ENCODE measurements at regions not wholly inside any gene's neighbourhood (a gene's known extent, or its start where the extent isn't known, plus 50 kb on each side); places are given as distances from the start of the nearest gene placed in this dataset.

DNA sequence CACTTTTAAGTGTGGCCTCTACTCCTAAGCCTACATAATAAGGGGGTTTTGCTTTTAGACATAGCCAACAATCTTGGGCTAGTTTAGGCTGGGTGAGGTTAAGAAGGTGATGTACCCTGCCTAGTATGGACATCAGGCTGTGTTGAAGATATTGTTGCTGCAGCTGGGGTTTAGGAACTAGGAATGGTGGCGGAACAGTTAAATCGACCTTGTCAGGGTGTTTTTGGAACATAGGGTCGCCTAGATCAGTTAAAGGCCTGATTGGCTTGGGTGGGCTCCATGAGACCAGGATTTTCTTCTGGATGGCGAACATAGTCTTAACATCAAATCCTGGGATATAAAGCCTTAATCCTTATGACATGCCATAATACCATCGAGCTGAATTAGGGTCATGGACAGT, 156.1 kb downstream of the TRIM27 start:
- Histone ChIP-seq H3K9me3 (no peaks in the 10 kb centered on the region), H3K4me1 (no peaks in the 10 kb centered on the region), H3K4me3 (no peak overlapping the region), H3K27ac (no peak overlapping the region), H3K27me3 (peaks cover 99% of the 10 kb centered on the region), H3K36me3 (no peaks in the 10 kb centered on the region)
- DNase-seq: no peak
- no peak for TF ChIP-seq CTCF (IDR thresholded peaks at IDR 0.05)
- no peak for ATAC-seq
- intact Hi-C loops (cut with DNase I): no loop called here

DNA sequence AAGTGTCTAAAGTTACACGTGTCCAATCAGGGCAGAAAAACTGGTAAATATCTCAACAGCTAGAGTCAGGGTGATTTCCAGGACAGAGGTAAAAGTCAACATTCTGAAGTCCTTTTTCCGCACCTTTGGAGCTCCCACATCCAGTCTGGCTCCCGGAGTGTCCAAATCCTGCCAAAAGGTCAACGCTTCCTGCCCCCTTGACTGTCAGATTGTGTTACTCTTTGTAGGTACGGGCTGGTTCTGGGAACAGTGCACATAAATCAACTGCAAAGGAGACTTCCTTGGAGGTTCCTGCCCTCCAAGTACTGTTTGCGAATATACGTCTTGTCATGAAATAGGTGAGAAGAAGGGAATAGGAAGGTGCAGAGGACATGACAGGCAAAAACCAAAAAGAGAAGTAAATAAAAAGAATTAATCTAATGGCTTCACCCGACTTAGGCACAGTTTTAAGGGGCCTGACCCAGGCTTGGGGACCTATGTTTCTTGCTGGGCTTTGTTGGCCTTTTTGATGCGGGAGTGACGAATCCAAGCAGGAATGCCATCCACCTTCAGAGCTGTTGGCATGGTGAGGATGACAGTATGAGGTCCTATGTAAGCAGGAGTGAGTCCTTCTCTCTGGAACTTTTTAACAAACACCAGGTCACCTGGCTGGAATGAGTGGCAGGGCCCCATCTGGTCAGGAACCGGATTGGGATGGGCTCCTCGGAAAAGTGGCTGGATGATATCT, 155.4 kb downstream of the TRIM27 start:
- DNase-seq (no peak), ATAC-seq (no peak)
- intact Hi-C loops (cut with DNase I): no loop called here
- H3K27ac ChIP-seq: no peak overlapping the region
- no peaks in the 10 kb centered on the region for H3K36me3 ChIP-seq
- peaks cover 99% of the 10 kb centered on the region for H3K27me3 ChIP-seq
- no peak for TF ChIP-seq CTCF (IDR thresholded peaks at IDR 0.05)
- H3K4me3 ChIP-seq: no peak overlapping the region
- H3K4me1 ChIP-seq: no peaks in the 10 kb centered on the region
- H3K9me3 ChIP-seq: no peaks in the 10 kb centered on the region

- intact Hi-C loops (cut with DNase I): no loop called here
- Histone ChIP-seq H3K36me3 (no peaks in the 10 kb centered on the region), H3K4me3 (no peak overlapping the region), H3K27me3 (peaks cover 99% of the 10 kb centered on the region), H3K27ac (no peak overlapping the region), H3K4me1 (no peaks in the 10 kb centered on the region), H3K9me3 (no peaks in the 10 kb centered on the region)
- no peak for TF ChIP-seq CTCF (IDR thresholded peaks at IDR 0.05)
- ATAC-seq (no peak), DNase-seq (no peak)
Observed at GRCh38 chr6:28769626-28770402, 154.0 kb downstream of the TRIM27 start.

DNA sequence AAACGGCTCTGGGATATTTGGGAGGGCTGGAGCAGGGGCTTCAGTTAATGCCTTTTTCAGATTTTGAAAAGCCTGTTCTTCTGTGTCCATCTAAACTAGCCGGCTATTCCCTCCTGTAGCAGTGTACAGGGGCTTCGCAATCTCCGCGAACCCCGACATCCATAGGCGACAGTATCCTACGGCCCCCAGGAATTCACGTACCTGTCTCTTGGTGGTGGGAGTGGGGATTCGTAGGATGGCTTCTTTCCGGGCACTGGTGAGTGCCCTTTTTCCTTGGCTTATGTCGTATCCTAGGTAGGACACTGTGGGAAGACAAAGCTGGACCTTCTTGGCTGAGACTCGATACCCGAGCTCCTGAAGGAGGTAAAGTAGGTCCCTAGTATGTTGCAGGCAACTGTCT, 153.1 kb downstream of the TRIM27 start:
- intact Hi-C loops (cut with DNase I): no loop called here
- H3K4me1 ChIP-seq: no peaks in the 10 kb centered on the region
- H3K27ac ChIP-seq: no peak overlapping the region
- no peak for DNase-seq
- no peak for TF ChIP-seq CTCF (IDR thresholded peaks at IDR 0.05)
- H3K4me3 ChIP-seq: no peak overlapping the region
- H3K36me3 ChIP-seq: no peaks in the 10 kb centered on the region
- peaks cover 99% of the 10 kb centered on the region for H3K27me3 ChIP-seq
- ATAC-seq: no peak
- no peaks in the 10 kb centered on the region for H3K9me3 ChIP-seq

DNA sequence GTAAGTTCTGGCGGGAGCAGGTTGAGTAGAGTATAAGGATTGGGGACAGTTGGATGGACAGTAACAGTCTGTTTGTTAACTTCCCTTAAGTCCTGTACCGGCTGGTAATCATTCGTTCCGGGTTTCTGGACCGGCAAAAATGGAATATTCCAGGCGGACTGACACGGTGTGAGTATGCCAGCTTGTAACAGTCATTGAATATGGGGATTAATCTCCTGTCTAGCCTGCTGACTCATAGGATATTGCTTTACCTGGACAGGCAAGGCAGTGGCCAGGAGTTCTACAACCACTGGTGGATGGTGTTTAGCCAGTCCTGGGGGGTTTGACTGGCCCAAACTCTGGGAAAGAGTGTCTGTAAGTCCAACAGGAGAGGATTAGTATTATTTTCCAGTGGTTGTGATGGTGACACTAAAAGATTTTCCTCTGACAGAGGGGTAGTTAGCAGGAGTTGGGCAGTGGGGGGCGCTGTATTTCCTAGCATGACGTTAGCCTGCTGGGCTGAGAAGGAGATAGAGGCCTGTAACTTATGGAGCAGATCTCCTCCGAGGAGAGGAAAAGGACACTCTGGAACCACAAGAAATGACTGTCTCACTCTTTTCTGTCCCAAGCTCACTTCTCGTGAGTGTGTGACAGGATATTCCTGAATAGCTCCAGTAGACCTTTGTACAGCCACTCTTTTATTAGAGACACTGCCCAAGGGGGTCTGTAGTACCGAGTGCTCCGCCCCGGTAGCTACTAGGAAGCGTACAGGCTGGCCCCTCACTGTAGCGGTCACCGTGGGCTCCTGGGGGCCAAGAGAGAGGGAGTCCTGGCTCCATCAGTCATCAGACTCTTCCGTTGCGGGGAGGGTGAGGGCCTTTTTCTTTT, 152.2 kb downstream of the TRIM27 start:
- ATAC-seq: no peak
- intact Hi-C loops (cut with DNase I): no loop called here
- no peaks in the 10 kb centered on the region for H3K4me1 ChIP-seq
- no peak for TF ChIP-seq CTCF (IDR thresholded peaks at IDR 0.05)
- H3K9me3 ChIP-seq: no peaks in the 10 kb centered on the region
- H3K27me3 ChIP-seq: peaks cover 99% of the 10 kb centered on the region
- no peak overlapping the region for H3K27ac ChIP-seq
- DNase-seq: no peak
- H3K4me3 ChIP-seq: no peak overlapping the region
- no peaks in the 10 kb centered on the region for H3K36me3 ChIP-seq
